DOHH2 (cell line): ENCODE measurements at regions not wholly inside any gene's neighbourhood (a gene's known extent, or its start where the extent isn't known, plus 50 kb on each side); places are given as distances from the start of the nearest gene placed in this dataset.

Experiments
- CTCF ChIP-seq: fragments of 200-600 bp; sonication (generic); IDR thresholded peaks from one replicate; pipeline ENCODE4 v1.5.1; 2014; ENCODE audit warnings: antibody characterized with exemption, mild to moderate bottlenecking, low read depth, low read length; ENCODE audit not compliant: poor library complexity, severe bottlenecking
- EZH2phosphoT487 ChIP-seq: fragments of 200-600 bp; sonication (generic); IDR thresholded peaks from 2 replicates; pipeline ENCODE4 v1.6.1; 2017; ENCODE audit warnings: borderline replicate concordance, mild to moderate bottlenecking, antibody characterized with exemption, low read length, moderate library complexity, mixed read lengths

GRCh38 chr6:92479831-92480230, 939.5 kb downstream of the EPHA7 start:
- no peak for TF ChIP-seq CTCF
- no peak for TF ChIP-seq EZH2phosphoT487
